ENCODE measurements at regions not wholly inside any gene's neighbourhood (a gene's known extent, or its start where the extent isn't known, plus 50 kb on each side); places are given as distances from the start of the nearest gene placed in this dataset.

DNA sequence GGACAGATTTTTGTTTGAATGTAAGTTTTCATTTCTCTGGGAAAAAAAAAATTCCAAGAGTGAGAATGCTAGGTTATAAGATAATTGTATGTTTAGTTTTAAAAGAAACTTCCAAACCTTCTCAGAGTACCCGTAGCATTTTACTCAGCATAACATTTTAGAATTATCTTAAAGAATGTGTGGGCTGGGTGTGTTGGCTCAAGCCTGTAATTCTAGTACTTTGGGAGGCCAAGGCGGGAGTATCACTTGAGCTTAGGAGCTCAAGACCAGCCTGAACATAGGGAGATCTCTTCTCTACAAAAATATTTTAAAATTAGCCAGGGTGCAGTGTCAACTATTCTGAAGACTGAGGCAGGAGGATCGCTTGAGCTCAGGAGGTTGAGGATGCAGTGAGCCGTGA lies 57.4 kb upstream of the RMP24 start:
- Histone ChIP-seq H3K27ac (ENCODE audit: low read depth, low read length) (no peak overlapping the region), H2AK5ac (ENCODE audit: low read depth, low read length) (no peak overlapping the region), H3K14ac (ENCODE audit: insufficient read length) (no peak overlapping the region), H3K9me3 (ENCODE audit: insufficient read depth in 2 of 2, low read depth in 1 of 2, low read length in 1 of 2) (no peaks in the 10 kb centered on the region), H3K4me1 (replicated peaks in 1 of 4; ENCODE audit: control insufficient read depth in 3 of 4, insufficient read depth in 4 of 4, low read length in 3 of 4) (peaks cover 0 to 6% (median 5%) of the 10 kb centered on the region in 4 experiments; a peak in 5 of 7 replicates), H2BK20ac (ENCODE audit: low read length) (no peak overlapping the region), H3K23ac (ENCODE audit: insufficient read length) (no peak overlapping the region), H2BK12ac (ENCODE audit: low read depth, low read length) (no peak overlapping the region), H2BK120ac (replicated peaks; ENCODE audit: low read depth, low read length) (no peak overlapping the region), H3K4me2 (ENCODE audit: insufficient read depth in 1 of 2, low read depth in 2 of 2, low read length in 2 of 2) (no peak overlapping the region), H4K5ac (ENCODE audit: insufficient read length, low read depth, low read length) (no peak overlapping the region), H3K9ac (replicated peaks in 1 of 4; ENCODE audit: extremely low read depth in 1 of 4, low read depth in 3 of 4, low read length in 3 of 4) (no peak overlapping the region), H3K18ac (ENCODE audit: extremely low read depth, low read length) (no peak overlapping the region), H3K56ac (replicated peaks; ENCODE audit: insufficient read length, low read depth, low read length) (no peak overlapping the region), H3K4me3 (ENCODE audit: extremely low read depth in 1 of 4, insufficient read depth in 2 of 4, low read depth in 3 of 4, low read length in 4 of 4) (no peak overlapping the region), H3K79me2 (ENCODE audit: control insufficient read depth in 1 of 2, insufficient read depth in 2 of 2, low read length in 2 of 2) (no peaks in the 10 kb centered on the region), H4K91ac (replicated peaks; ENCODE audit: insufficient read length, low read length) (no peak overlapping the region), H3K4ac (replicated peaks; ENCODE audit: insufficient read length, low read depth, low read length) (no peak overlapping the region), H2BK5ac (ENCODE audit: low read depth, low read length) (no peak overlapping the region), H3K23me2 (ENCODE audit: low read depth, low read length) (no peaks in the 10 kb centered on the region), H2BK15ac (ENCODE audit: low read length) (no peak overlapping the region), H2AFZ (ENCODE audit: low read length) (no peak overlapping the region), H3K79me1 (ENCODE audit: low read depth, low read length) (peaks cover 3% of the 10 kb centered on the region), H4K20me1 (replicated peaks in 1 of 2; ENCODE audit: control insufficient read depth in 1 of 2, insufficient read depth in 2 of 2, low read length in 2 of 2) (no peaks in the 10 kb centered on the region), H3K36me3 (ENCODE audit: control insufficient read depth in 2 of 4, insufficient read depth in 4 of 4, low read length in 3 of 4) (0 out of 8 replicates have a peak, but pooled peaks cover 0 to 3% (median 0%) of the 10 kb centered on the region in 4 experiments), H4K8ac (ENCODE audit: extremely low read depth, insufficient read depth, low read length) (no peak overlapping the region), H3K27me3 (replicated peaks in 1 of 4; ENCODE audit: control insufficient read depth in 3 of 4, extremely low read depth in 1 of 4, insufficient read depth in 3 of 4, low read length in 3 of 4) (no peaks in the 10 kb centered on the region)
- ChIA-PET CTCF (ENCODE audit: partially characterized antibody) (interaction anchor here (0.7 to 4.9 kb wide), 6 partner anchors 10 to 289 kb away, joined by 3 to 28 read pairs (median 8); no protein-coding TSS in a partner anchor), POLR2A (ENCODE audit: partially characterized antibody) (interaction anchor here (0.7 to 0.8 kb wide), 2 partner anchors 9 to 701 kb away, joined by 3 read pairs; no protein-coding TSS in a partner anchor)
- WGBS, 2 experiments (ENCODE audit: extremely low coverage in 1 of 2, insufficient coverage in 1 of 2, insufficient read length in 1 of 2, insufficient replicate concordance in 2 of 2, low coverage in 1 of 2, low lambda C conversion rate in 2 of 2, missing lambda C conversion rate in 1 of 2), result 78% methylated on average over 4 of the region's 4 CpGs; no CpG with 5 or more reads in 1 of the 2 experiments
- TF ChIP-seq SP4 (IDR thresholded peaks at IDR 0.05; ENCODE audit: low read length), result no peak
- TF ChIP-seq SIX5 (IDR thresholded peaks at IDR 0.05; ENCODE audit: low read depth, low read length), result no peak
- TF ChIP-seq EP300 (IDR thresholded peaks at IDR 0.05; ENCODE audit: borderline replicate concordance in 1 of 2, low read depth in 2 of 2, low read length in 2 of 2), result no peak
- DNase-seq (ENCODE audit: low read depth in 1 of 2, low spot score in 2 of 2), result no peak
- FAIRE-seq, result no peak
